ENCODE measurements at regions not wholly inside any gene's neighbourhood (a gene's known extent, or its start where the extent isn't known, plus 50 kb on each side); places are given as distances from the start of the nearest gene placed in this dataset.

DNA sequence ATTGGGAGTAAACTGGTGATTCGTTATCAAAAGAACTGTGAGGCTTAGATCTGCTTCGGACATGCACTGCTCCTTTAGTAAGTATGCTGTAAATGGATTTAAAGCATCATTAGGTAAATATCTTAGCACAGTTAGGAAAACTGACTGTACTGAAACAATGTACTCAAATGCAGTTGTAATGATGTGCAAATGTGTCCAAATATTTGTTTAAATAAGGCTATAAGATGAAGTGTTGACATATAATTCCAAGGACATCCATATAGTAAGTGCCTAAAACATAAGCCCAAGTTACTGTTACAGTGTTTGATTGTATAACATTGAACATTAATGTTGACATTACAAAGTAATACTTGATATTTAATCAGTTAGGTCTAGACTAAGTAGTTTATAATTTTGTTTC, 512.5 kb upstream of the CDH18 start:
- Histone ChIP-seq H3K9me3 (ENCODE audit: low read depth, low read length, poor library complexity, severe bottlenecking) (no peaks in the 10 kb centered on the region), H3K36me3 (ENCODE audit: insufficient read depth, low read length, poor library complexity, severe bottlenecking) (no peaks in the 10 kb centered on the region), H3K27ac (ENCODE audit: low read depth, low read length, poor library complexity, severe bottlenecking) (no peak overlapping the region), H3K27me3 (replicated peaks; ENCODE audit: insufficient read depth, low read depth, low read length, poor library complexity) (no peaks in the 10 kb centered on the region), H3K4me1 (ENCODE audit: insufficient read depth, low read length, poor library complexity, severe bottlenecking) (no peaks in the 10 kb centered on the region), H3K4me3 (ENCODE audit: low read depth, low read length, poor library complexity, severe bottlenecking) (no peak overlapping the region)
- DNase-seq (ENCODE audit: low spot score): no peak
- intact Hi-C loops (cut with micrococcal nuclease; ENCODE audit: unreplicated experiment): no loop called here
- ChIA-PET POLR2A (ENCODE audit: low non-redundant PET) (no interaction called here), CTCF (no interaction called here)
- TF ChIP-seq EZH2 (IDR thresholded peaks at IDR 0.05; ENCODE audit: borderline replicate concordance, low read depth, low read length, poor library complexity, severe bottlenecking): no peak
- TF ChIP-seq, protein P1, sequence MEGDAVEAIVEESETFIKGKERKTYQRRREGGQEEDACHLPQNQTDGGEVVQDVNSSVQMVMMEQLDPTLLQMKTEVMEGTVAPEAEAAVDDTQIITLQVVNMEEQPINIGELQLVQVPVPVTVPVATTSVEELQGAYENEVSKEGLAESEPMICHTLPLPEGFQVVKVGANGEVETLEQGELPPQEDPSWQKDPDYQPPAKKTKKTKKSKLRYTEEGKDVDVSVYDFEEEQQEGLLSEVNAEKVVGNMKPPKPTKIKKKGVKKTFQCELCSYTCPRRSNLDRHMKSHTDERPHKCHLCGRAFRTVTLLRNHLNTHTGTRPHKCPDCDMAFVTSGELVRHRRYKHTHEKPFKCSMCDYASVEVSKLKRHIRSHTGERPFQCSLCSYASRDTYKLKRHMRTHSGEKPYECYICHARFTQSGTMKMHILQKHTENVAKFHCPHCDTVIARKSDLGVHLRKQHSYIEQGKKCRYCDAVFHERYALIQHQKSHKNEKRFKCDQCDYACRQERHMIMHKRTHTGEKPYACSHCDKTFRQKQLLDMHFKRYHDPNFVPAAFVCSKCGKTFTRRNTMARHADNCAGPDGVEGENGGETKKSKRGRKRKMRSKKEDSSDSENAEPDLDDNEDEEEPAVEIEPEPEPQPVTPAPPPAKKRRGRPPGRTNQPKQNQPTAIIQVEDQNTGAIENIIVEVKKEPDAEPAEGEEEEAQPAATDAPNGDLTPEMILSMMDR (conservative IDR thresholded peaks at IDR 0.05; ENCODE audit: low read depth, low read length): no peak
- no TSS peak for BruUV-seq (replicated peaks)

DNA sequence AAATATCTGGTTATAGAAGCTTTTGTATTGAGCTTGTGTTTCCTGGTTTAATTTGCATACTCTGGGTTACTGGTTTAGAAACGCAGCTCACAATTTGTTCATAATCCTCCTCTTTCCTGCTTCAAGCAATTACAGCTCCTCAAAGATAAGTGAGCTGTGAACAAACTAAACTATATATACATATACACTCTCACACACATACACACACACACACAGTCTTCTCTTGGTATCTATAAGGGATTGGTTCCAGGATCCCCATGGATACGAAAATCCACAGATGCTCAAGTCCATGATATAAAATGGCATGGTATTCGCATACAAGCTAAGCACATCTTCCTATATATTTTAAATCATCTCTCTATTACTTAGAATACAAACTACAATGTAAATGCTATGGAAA, 510.9 kb upstream of the CDH18 start:
- ChIA-PET CTCF (no interaction called here), POLR2A (ENCODE audit: low non-redundant PET) (no interaction called here)
- H3K27me3 ChIP-seq (replicated peaks; ENCODE audit: insufficient read depth, low read depth, low read length, poor library complexity): no peaks in the 10 kb centered on the region
- H3K4me1 ChIP-seq (ENCODE audit: insufficient read depth, low read length, poor library complexity, severe bottlenecking): no peaks in the 10 kb centered on the region
- H3K36me3 ChIP-seq (ENCODE audit: insufficient read depth, low read length, poor library complexity, severe bottlenecking): no peaks in the 10 kb centered on the region
- no peak overlapping the region for H3K4me3 ChIP-seq (ENCODE audit: low read depth, low read length, poor library complexity, severe bottlenecking)
- no TSS peak for BruUV-seq (replicated peaks)
- H3K9me3 ChIP-seq (ENCODE audit: low read depth, low read length, poor library complexity, severe bottlenecking): no peaks in the 10 kb centered on the region
- intact Hi-C loops (cut with micrococcal nuclease; ENCODE audit: unreplicated experiment): no loop called here
- no peak overlapping the region for H3K27ac ChIP-seq (ENCODE audit: low read depth, low read length, poor library complexity, severe bottlenecking)
- TF ChIP-seq, protein P1 (conservative IDR thresholded peaks at IDR 0.05; ENCODE audit: low read depth, low read length): no peak
- TF ChIP-seq EZH2 (IDR thresholded peaks at IDR 0.05; ENCODE audit: borderline replicate concordance, low read depth, low read length, poor library complexity, severe bottlenecking): no peak
- DNase-seq (ENCODE audit: low spot score): no peak

DNA sequence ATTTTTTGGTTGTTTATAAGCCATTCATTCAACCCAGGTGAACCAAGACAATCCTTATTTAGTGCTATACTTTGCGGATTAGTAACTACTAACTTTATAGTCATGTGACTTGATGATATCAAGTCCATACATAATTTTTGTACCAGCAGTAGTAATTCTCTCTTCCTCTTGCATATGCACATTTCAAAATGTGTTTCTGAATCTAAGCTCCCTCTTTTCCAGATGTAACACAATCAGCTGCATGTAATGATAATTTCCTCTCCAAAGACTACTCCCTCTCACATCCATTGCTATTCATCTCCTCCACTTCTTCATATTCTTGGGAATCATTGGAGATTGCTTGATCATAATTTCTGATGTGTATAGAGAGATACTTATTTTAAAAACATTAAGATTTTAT, 510.1 kb upstream of the CDH18 start:
- CTCF ChIA-PET: no interaction called here
- intact Hi-C loops (cut with micrococcal nuclease; ENCODE audit: unreplicated experiment): no loop called here
- no peaks in the 10 kb centered on the region for H3K27me3 ChIP-seq (replicated peaks; ENCODE audit: insufficient read depth, low read depth, low read length, poor library complexity)

More for the DNA sequence above, 510.1 kb upstream of the CDH18 start:
- no TSS peak for BruUV-seq (replicated peaks)
- Histone ChIP-seq H3K27ac (ENCODE audit: low read depth, low read length, poor library complexity, severe bottlenecking) (no peak overlapping the region), H3K4me1 (ENCODE audit: insufficient read depth, low read length, poor library complexity, severe bottlenecking) (no peaks in the 10 kb centered on the region), H3K4me3 (ENCODE audit: low read depth, low read length, poor library complexity, severe bottlenecking) (no peak overlapping the region), H3K36me3 (ENCODE audit: insufficient read depth, low read length, poor library complexity, severe bottlenecking) (no peaks in the 10 kb centered on the region), H3K9me3 (ENCODE audit: low read depth, low read length, poor library complexity, severe bottlenecking) (no peaks in the 10 kb centered on the region)
- no peak for DNase-seq (ENCODE audit: low spot score)
- POLR2A ChIA-PET (ENCODE audit: low non-redundant PET): no interaction called here
- TF ChIP-seq EZH2 (IDR thresholded peaks at IDR 0.05; ENCODE audit: borderline replicate concordance, low read depth, low read length, poor library complexity, severe bottlenecking): no peak
- TF ChIP-seq, protein P1 (conservative IDR thresholded peaks at IDR 0.05; ENCODE audit: low read depth, low read length): no peak

All from A673 (cell line).